ENCODE measurements at regions not wholly inside any gene's neighbourhood (a gene's known extent, or its start where the extent isn't known, plus 50 kb on each side); places are given as distances from the start of the nearest gene placed in this dataset.

GRCh38 chr6:82493467-82493866 is 129.8 kb downstream of the TPBG start:
- TF ChIP-seq CTCF (IDR thresholded peaks at IDR 0.05), result no peak
- no peak for TF ChIP-seq POLR2A (IDR thresholded peaks at IDR 0.05)
